Limb (tissue), 2 donors: ENCODE measurements at regions not wholly inside any gene's neighbourhood (a gene's known extent, or its start where the extent isn't known, plus 50 kb on each side); places are given as distances from the start of the nearest gene placed in this dataset.

Experiments
- DNase-seq, 2 donors: peaks; one replicate each; pipeline ENCODE4 v3.0.0-alpha.2; 2016; ENCODE audit errors: extremely low spot score in 2 of 2

DNA sequence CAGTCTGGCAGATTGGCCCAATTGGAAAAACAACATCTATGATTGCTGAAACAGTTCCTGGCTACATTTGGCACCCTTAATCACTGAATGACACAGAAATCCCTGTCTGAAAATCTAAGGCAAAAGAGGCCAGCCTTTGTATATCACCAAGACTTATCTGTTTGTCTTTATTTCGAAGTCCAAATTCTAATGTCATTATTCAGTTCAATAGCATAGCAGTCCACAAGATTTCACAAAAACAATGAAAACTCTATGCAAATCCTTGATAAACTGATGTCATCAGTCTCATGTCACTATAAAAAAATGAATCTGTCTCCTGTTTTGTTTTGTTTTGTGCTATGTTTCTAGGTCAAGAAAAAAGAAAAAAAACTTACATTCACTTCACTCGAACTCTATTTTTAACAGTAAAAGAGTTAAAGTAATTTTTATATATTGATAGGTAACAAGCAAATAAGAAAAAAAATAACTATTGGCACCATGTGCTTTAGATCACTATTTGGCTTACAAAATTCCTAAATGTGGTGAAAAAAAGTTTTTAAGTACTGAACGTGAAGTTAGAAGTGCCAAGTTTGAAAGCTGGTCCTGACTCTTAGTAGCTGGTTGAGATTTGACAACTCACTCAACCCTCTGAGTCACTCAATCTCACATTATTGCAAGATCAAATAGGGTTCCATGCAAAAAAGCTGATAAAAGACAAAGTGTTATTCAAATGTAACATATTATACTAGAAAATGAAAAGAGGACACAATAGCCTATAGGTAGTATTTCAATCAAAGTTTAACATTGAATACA lies 359.3 kb downstream of the IRS1 start:
- DNase-seq, result no peak

DNA sequence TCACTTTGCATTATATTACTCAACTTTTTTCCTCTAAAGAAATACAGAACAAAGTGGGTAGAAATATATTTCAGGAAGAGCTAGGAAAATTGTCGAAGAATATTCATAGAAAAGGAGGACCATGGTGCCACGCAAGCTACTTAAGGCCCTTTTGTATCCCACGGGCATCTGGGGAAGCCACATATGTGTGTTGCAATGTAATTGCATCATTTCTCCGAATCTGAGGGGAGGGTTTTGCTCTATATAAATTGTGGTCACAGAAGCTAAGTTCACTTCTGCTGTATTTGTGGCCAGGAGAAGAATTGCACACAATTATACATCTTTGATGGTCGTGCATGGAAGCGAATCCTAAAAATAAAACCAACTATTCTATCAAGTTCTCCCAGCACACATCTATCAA lies 360.3 kb downstream of the IRS1 start:
- DNase-seq, result no peak

DNA sequence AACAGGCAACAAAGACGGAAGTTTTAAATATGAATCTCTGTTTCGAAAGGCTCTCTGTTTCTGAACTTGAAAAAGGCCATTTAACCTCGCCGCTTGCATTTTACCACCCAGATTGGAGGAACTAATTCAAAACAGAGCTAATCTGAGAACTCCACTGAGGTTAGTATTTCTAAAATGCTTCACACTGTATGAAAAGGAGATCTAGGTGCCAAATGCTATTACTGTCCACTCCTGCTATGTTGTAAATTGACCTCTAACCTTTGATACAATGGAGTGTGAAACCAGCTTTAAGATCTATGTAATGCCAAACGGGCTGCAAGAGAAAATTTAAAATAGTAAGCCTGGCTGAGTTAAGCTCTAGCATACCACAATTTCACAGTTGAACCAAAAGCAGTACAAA lies 364.5 kb downstream of the IRS1 start:
- no peak for DNase-seq

DNA sequence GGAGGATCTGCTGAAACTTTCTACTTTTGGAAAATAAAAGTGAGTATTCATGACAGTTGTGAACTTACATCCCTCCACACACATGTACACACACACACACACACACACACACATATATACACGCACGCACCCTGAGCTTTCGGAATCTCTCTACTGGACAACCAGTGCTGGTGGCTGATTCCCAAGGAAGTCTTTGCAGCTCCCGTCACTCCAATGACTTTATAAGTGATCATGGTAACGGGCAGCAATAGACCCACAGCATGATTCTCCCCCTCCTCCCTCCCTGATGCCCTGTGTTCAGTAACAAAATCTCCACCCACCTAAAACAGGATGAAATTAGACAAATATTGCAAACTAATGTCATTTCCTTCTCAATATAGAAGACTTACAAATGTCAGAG lies 364.9 kb downstream of the IRS1 start:
- DNase-seq, result no peak

DNA sequence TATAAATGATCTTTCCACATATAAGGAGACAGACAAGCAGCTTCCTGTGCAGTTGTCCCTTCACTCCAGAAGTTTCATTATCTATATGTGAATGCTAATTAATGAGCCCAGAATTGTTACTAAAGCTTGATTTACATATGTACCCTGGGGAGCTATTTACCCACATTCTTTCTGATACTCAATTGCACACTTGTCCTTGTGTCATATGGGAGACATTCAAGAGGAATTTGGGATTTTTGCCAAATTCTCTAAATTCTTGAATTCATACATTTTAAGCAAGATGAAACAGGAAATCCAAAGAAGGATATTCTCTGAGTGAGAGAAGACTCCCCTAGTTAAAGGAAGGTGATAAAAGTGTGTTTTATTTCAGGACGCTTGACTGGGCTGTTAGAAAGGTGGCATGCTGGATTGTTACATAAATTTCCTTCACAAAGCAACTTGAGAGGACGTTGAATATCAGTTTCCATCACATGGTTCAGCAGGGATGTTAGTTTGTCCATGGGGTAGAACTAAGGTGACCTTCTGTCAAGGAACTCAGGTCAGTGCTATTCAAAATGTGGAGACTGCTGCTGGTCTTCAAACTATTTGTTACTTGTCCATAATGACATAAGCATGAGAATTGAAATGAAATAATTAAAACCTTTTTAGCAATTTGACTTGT lies 368.2 kb downstream of the IRS1 start:
- DNase-seq, result no peak

DNA sequence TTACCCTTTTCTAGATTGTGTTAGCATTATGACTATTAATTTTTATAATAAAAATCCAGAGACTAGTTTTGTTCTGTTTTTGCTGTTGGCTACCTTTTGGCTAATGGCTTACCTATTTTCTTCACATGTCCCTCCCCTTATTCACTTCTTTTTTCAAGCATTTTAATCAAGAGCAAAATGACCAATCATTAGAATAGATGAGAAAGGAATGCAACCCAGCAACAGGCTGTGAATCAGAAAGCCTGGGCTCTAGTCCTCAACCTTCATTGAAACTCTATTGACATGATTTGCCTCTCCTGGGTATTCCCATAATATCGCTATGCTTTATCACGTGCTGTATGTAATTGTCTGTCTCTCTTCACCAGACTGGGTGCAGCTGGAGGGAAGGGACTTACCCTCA lies 370.1 kb downstream of the IRS1 start:
- DNase-seq, result no peak

DNA sequence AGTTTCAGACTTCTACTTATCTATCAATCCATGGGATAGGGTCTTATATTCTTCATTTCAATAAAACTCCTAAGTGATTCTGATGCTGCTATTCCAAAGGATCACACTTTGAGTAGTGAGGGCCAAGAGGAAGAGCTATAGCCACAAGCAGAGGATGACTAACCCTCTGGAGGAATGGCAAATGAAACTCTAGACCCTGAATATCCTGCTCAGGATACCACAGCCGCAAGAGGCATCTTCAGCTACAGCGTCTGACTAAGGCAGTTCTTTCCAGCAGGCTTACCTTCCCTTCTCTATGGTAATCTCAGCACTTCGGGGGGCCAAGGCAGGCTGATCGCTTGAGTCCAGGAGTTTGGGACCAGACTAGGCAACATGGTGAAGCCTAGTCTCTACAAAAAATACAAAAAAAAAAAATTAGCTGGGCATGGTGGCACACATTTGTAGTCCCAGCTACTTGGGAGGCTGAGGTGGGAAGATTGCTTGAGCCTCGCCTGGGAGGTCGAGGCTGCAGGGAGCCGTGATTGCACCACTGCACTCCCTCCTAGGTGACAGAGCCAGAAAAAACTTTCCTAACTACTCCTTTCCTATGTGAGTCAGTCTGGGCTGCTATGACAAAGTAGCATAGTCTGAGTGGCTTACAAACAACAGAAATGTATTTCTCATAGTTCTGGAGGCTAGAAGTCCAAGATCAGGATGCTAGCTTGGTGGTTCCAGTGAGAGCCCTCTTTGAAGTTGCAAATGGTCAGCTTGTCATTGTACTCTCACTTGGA lies 371.9 kb downstream of the IRS1 start:
- DNase-seq, result no peak

DNA sequence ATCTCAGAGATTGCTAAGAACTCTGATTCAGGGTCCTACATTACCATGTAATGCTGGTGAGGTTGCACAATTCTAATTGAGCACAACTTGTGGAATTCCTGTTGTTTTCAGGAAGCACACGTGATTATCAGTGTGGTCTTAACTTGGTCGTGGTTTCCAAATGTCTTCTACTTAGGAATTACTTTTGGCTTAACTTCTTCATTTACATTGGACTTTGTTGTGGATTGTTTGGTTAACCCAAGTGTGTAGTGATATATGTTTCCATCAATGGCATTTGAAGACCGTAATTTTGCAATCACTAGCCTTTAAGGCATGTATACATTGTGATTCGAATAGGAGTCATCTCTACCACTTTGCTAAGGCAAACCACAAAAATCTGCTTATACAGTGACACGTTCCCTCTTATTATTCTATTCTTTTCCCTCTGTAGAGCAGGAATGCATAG lies 373.3 kb downstream of the IRS1 start:
- DNase-seq, result no peak

DNA sequence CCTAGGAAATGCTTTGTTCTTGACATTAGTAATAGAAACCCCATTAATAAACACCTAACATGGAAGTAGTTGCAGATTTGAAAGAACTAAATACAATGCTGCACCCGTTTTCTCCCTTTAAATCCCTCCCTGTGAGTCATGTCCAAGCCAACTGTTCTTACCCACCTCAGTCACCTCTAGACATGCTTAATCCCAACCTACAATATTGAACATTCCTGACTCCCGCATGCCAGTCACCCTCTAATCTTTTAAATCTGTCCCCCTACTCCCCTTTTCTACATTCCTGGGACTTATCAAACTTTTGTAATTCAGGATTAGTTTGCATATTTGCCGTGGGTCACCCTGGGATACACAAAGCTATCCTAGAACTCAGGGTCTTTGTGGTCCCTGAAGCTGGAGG lies 374.6 kb downstream of the IRS1 start:
- no peak for DNase-seq

DNA sequence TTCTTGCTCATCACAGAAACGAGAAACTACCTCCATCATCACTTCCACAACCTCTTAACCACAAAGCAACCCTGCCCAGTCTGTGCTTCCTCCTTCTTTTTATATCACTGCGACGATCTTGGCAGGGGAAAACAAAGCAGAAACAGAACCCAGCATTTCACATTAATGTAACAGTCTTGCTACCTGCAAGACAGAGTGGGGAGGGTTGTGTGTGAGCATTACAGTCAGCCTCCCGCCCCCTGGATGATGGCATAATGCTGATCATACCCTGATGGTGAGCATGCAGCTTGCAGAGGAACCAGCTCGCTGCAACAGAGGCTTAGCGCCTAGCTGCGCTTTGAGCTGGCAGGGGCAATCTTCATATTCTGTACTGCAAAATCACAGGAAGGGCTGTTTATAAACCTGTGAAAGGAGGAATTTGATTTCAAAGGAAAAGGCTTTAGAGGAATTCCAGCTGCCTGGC lies 376.1 kb downstream of the IRS1 start:
- DNase-seq, result no peak

DNA sequence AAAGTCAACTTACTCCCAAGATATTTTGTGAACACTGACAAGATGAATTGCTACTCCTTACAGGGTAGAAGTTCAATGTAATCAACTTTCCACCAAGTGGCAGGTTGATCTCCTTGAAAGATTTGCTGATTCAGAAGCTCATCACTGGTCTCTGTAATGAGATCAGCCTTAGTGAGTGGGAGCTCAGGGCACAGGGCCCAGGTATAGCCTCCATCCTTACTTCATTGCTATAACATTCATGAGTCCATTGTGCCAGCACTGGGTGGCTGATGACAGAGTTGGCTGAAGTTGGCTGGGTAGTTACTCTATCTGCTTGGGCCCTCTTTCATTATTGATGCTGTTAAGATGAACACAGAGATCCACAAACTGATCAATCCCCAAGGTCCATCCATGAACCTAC lies 379.0 kb downstream of the IRS1 start:
- no peak for DNase-seq

DNA sequence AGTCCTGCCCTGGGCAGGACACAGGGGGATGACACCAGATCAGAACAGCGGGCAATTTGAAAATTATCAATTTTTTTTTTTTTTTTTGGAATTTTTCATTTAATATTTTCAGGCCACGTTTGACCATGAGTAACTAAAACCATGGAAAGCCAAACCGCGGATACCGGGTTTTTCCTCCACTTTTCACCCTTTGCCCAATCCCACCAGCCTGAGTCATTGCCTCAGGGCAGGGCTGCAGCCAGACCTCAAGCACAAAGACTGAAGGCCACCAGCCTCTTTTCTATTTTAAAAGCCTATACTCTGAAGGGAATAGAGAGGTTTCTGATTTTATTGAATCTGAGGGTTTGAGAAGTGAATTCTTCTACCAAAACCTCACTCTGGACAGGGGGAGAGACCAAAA lies 381.1 kb downstream of the IRS1 start:
- no peak for DNase-seq

DNA sequence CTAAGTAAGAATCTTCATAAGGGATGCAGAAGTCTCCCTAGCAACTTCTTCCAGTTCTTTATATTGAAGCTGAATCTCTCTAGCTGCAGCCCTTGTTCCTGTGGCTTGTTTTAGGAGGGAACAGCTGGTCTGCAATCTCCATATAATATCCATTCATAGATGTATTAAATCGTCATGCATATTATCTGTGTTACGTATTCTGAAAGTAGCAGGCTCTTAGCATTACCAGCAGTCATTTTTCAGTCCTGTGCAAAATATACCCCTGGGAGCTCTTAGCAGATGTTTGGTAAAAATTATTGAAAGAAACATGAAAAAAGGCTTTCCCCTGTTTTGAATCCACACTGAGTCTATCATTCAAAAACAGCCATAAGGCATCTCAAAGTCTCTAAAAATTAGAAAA lies 385.3 kb downstream of the IRS1 start:
- DNase-seq, result peak in 1 of 2 donors; percentile 91

DNA sequence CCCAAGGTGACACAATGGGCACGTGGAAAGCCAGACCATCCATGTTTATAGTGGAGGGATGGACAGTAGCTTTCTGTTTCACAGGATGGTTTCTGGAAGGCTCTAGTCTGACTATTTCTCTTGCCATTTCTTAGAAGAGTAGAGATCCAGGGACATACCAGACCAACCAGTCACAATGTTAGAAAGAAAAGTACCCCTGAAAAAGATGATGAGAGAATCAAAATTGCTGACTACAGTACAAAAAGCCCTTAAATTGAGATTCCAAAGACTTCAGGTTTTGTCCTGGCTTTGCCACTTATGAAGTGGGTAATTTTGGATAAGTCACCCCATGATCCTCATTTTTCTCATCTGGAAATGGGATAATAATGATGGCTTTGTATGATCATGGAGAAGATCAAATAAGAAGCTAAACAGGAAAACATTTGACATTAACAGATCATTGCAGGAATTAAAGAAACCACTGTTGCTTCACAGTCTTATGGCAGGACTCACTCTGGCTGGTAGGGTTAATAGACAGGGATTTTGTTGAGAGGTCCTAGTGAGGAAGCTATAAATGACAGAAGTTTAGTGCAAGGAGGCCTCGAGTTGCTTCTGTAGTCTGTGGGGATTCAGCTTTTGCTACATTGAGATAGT lies 386.0 kb downstream of the IRS1 start:
- no peak for DNase-seq

DNA sequence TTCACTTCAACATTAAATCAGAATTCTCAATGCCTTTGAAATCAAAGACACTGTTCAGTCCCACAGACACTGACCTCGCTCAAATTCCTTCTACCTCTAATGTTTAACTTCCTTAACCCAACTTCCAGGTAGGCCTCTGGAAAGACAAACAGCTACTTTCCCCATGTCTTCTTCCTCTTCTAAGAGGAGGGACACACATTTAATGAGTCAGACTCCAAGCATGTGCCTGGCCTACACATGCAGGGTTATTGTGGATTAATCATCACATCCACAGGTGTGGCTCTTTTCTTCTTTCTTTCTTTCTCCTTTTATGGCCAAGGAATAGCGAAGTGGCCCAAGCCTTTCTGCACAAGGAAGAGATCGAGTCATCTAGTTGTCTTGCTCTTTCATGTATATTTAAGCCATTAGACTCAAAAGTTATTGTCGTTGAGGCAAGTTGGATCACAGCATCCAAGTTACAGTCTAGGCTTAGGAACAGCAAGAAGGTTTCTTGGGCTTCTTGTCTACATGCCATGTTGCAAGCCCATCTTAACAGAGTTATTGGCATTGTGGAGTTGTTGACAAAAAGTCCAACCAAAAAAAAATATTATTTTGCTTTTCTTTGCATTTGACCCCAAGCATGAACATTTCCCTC lies 387.8 kb downstream of the IRS1 start:
- no peak for DNase-seq

DNA sequence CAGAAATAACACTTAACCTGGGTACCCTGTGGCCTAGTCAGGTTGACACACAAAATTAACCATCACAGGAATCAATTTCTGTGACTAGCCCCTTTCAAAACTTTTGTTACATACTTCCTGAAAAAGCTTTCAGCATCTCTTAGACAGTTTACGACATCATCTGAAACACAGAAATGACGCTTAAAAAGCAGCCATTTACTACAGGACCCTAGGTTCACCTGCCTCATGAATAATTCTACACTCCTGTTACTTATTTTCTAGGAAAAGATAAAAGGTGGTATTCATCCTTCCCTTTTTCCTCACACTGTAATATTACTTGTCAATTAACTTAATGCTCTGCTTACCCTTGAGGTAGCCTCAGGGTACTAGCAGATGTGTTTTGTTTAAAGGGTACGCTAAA lies 388.4 kb downstream of the IRS1 start:
- DNase-seq, result no peak

DNA sequence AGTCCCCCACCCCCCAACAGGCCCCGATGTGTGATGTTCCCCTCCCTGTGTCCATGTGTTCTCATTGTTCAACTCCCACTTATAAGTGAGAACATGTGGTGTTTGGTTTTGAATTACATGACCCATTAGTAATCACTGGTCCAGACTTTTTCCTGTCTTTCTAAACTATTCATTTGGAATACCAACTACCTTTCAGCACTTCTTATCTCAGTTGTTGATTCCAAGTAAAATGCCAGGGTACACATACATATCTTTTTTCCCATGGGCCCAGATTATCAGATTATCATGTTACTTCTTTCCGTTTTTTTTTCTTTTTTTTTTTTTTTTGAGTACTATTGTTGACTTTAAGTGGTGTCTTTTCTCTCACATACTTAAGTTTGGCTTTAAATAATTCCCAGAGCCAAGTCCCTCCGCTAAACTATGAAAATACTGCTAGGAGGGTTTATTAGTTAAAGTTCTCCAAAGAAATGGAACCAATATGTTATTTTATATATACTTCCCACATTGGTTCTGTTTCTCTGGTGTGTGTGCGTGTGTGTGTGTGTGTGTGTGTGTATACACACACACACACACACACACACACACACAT lies 389.3 kb downstream of the IRS1 start:
- no peak for DNase-seq

DNA sequence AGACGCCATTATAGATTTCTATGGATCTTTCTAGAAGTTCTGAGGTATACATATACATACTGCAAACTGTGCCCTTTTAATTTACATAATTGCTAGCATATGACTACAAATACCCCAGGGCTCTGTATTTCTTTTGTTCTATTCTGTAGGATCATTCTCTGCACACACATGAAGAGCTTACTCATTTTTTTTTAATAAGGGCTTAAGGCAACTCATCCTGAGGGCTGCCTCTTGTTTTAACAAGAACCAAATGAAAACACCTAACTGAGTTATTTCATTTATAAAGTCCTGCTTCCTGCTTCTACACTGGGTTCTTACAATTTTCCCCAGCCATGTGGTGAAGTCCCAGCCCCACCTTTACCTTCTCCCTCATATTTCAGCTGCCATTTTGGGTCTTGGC lies 390.5 kb downstream of the IRS1 start:
- DNase-seq, result no peak

DNA sequence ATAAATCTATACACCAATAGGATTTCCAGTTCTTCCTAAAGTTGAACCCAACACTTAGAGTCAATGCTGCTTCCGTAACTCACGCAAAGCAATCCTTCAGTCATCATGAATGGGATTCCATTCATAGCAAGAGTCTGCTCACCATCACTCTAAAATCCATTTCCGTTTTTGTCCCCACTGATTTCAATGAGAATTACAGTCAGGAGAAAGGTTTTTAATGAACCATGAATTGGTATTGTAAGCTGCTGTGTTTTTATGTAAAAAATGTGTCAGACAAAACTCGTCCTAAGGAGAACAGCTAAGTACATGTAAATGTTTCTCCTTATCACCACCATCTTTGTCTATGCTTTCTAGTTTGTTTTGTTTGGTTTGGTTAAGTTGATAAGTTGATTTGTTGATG lies 391.5 kb downstream of the IRS1 start:
- DNase-seq, result no peak

DNA sequence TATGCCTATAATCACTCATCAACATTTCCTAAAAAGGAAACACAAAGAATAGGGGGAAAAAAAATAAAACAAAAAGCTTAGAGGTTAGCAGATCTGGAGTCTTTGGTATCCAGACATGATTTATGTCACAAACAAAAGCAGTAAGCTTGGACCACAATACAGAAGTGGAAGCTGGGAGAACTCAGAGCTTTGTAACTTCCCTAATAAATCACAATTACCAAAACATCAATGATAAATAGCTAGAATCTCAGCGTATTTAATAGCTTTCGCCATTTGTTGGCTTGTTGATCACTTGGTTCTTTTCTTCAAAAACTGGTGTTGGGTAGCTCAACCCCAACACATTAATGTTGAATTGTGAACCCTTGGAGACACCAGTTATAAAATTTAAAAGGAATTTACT lies 392.5 kb downstream of the IRS1 start:
- no peak for DNase-seq

DNA sequence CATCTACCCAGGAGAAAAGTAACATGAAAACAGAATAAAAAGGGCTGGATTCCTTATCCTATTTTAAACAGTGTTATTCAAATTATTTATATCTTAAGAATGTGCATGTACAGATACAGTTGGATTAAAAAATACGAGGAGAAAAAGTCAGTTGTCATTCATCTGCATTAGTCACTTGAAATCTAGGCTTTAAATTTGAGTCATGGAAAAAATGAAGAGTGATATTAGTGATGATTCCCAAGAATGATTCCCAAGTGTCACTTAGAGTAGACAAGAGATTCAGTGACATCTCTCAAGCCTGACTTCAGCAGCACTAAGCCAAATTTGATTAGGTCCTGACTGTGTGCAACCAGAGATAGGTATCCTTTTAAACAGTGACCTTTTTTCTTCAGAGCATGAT lies 394.2 kb downstream of the IRS1 start:
- no peak for DNase-seq
